NT2/D1 (cell line): ENCODE measurements at regions not wholly inside any gene's neighbourhood (a gene's known extent, or its start where the extent isn't known, plus 50 kb on each side); places are given as distances from the start of the nearest gene placed in this dataset.
"Not testable (repeated sequence)": the region's sequence is repeated elsewhere in the genome, so short reads cannot be mapped to it uniquely, and the experiment has no call there.

Experiments used
- DNase-seq: peaks from one replicate; pipeline ENCODE4 v3.0.0-alpha.2; 2011; ENCODE audit warnings: low read depth, low spot score
- H3K27me3 ChIP-seq: 2 replicates; pipeline ENCODE4 v1.6.0; 2011; ENCODE audit warnings: mild to moderate bottlenecking; ENCODE audit not compliant: insufficient read length, insufficient read depth
- H3K36me3 ChIP-seq: 2 replicates; pipeline ENCODE4 v1.6.1; 2011; ENCODE audit warnings: mild to moderate bottlenecking, low read length, mixed read lengths; ENCODE audit not compliant: insufficient read depth, insufficient read length
- H3K4me1 ChIP-seq: 2 replicates; pipeline ENCODE4 v1.5.1; 2011; ENCODE audit not compliant: insufficient read depth, insufficient read length
- H3K4me3 ChIP-seq: 2 replicates; pipeline ENCODE4 v1.5.1; 2011; ENCODE audit warnings: low read depth; ENCODE audit not compliant: insufficient read length
- H3K9ac ChIP-seq: 2 replicates; pipeline ENCODE4 v1.6.0; 2011; ENCODE audit warnings: low read depth; ENCODE audit not compliant: insufficient read length
- H3K9me3 ChIP-seq: 2 replicates; pipeline ENCODE4 v1.5.1; 2011; ENCODE audit warnings: mild to moderate bottlenecking, low read length; ENCODE audit not compliant: insufficient read depth
- SUZ12 ChIP-seq: IDR thresholded peaks from 2 replicates; pipeline ENCODE4 v1.6.1; 2011; ENCODE audit not compliant: insufficient read length, insufficient read depth; ENCODE audit errors: extremely low read depth
- YY1 ChIP-seq: IDR thresholded peaks from 2 replicates; pipeline ENCODE4 v1.6.1; 2011; ENCODE audit not compliant: insufficient read length, insufficient read depth
- ZNF274 ChIP-seq: IDR thresholded peaks from 2 replicates; pipeline ENCODE4 v1.6.1; 2011; ENCODE audit warnings: mild to moderate bottlenecking, low read depth, low read length

- Histone ChIP-seq H3K4me1 (no peaks in the 10 kb centered on the region), H3K36me3 (no peaks in the 10 kb centered on the region), H3K4me3 (no peak overlapping the region), H3K9ac (no peak overlapping the region), H3K27me3 (no peaks in the 10 kb centered on the region), H3K9me3 (no peaks in the 10 kb centered on the region)
- TF ChIP-seq YY1, result no peak
- no peak for TF ChIP-seq ZNF274
- TF ChIP-seq SUZ12, result no peak
- DNase-seq, result no peak
Observed at GRCh38 chr11:130533871-130534270, 85.4 kb downstream of the ADAMTS15 start.

GRCh38 chr11:130534551-130534950, 86.1 kb downstream of the ADAMTS15 start:
- DNase-seq, result no peak
- Histone ChIP-seq H3K36me3 (no peaks in the 10 kb centered on the region), H3K9ac (no peak overlapping the region), H3K4me3 (no peak overlapping the region), H3K27me3 (no peaks in the 10 kb centered on the region), H3K4me1 (no peaks in the 10 kb centered on the region), H3K9me3 (no peaks in the 10 kb centered on the region)
- no peak for TF ChIP-seq ZNF274

GRCh38 chr11:130535520-130535919, 87.1 kb downstream of the ADAMTS15 start:
- Histone ChIP-seq H3K4me1 (no peaks in the 10 kb centered on the region), H3K9ac (no peak overlapping the region), H3K27me3 (no peaks in the 10 kb centered on the region), H3K36me3 (no peaks in the 10 kb centered on the region), H3K4me3 (no peak overlapping the region), H3K9me3 (no peaks in the 10 kb centered on the region)
- DNase-seq, result no peak
- TF ChIP-seq ZNF274 (no peak), YY1 (no peak), SUZ12 (no peak)

GRCh38 chr11:130536106-130537040, 87.9 kb downstream of the ADAMTS15 start:
- no peaks in the 10 kb centered on the region for H3K9me3 ChIP-seq
- no peaks in the 10 kb centered on the region for H3K27me3 ChIP-seq
- TF ChIP-seq ZNF274, result no peak
- no peak for TF ChIP-seq YY1
- no peak for DNase-seq
- H3K36me3 ChIP-seq, result no peaks in the 10 kb centered on the region
- H3K9ac ChIP-seq, result no peak overlapping the region
- H3K4me1 ChIP-seq, result no peaks in the 10 kb centered on the region
- H3K4me3 ChIP-seq, result no peak overlapping the region

DNA sequence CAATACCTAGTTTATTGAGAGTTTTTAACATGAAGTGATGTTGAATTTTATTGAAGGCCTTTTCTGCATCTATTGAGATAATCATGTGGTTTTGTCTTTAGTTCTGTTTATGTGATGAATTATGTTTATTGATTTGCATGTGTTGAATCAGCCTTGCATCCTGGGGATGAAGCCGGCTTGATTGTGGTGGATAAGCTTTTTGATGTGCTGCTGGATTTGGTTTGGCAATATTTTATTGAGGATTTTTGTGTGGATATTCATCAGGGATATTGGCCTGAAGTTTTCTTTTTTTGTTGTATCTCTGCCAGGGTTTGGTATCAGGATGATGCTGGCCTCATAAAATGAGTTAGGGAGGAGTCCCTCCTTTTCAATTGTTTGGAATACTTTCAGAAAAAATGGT, 91.2 kb downstream of the ADAMTS15 start:
- H3K4me3 ChIP-seq, H3K9me3 ChIP-seq, H3K9ac ChIP-seq: not testable (repeated sequence)

GRCh38 chr11:130544266-130544665, 95.8 kb downstream of the ADAMTS15 start:
- Histone ChIP-seq H3K36me3 (no peaks in the 10 kb centered on the region), H3K4me1 (no peaks in the 10 kb centered on the region), H3K27me3 (no peaks in the 10 kb centered on the region), H3K4me3 (no peak overlapping the region), H3K9me3 (no peaks in the 10 kb centered on the region), H3K9ac (no peak overlapping the region)
- no peak for DNase-seq
- TF ChIP-seq YY1 (no peak), SUZ12 (no peak), ZNF274 (no peak)

More for the DNA sequence above, 91.2 kb downstream of the ADAMTS15 start:
- DNase-seq, H3K4me1 ChIP-seq, H3K36me3 ChIP-seq, H3K27me3 ChIP-seq: not testable (repeated sequence)

- no peak for TF ChIP-seq ZNF274
- no peak for TF ChIP-seq YY1
- TF ChIP-seq SUZ12, result no peak
- Histone ChIP-seq H3K36me3 (no peaks in the 10 kb centered on the region), H3K4me1 (no peaks in the 10 kb centered on the region), H3K27me3 (no peaks in the 10 kb centered on the region), H3K9ac (no peak overlapping the region), H3K9me3 (no peaks in the 10 kb centered on the region), H3K4me3 (no peak overlapping the region)
- DNase-seq, result no peak
Observed at GRCh38 chr11:130545449-130546072, 97.1 kb downstream of the ADAMTS15 start.

DNA sequence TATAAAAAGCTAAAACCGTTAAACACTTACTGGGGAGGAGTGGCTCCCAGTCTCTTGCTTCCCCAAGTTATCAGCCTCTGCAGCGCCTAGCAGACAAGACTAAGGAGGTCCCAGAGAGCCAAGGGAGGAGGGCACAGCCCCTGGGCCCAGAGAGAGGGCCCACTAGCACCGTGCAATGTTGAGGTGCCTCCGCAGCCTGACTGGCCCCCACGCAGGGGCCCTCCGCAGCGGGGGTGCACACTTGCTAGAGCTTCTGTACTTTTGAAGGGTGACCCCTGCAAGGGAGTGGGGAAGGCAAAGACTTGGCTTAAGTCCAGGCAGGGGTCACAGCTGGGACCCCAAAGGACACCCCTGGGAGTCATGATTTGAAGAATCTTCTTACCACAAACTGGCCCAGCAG, 98.0 kb downstream of the ADAMTS15 start:
- DNase-seq, result no peak
- TF ChIP-seq ZNF274 (no peak), YY1 (no peak), SUZ12 (no peak)
- no peaks in the 10 kb centered on the region for H3K36me3 ChIP-seq
- no peaks in the 10 kb centered on the region for H3K4me1 ChIP-seq
- H3K9me3 ChIP-seq, result no peaks in the 10 kb centered on the region
- no peak overlapping the region for H3K9ac ChIP-seq
- H3K4me3 ChIP-seq, result no peak overlapping the region
- peaks cover 2% of the 10 kb centered on the region for H3K27me3 ChIP-seq
